ENCODE measurements at regions not wholly inside any gene's neighbourhood (a gene's known extent, or its start where the extent isn't known, plus 50 kb on each side); places are given as distances from the start of the nearest gene placed in this dataset.

GRCh38 chr16:80189476-80190175 lies 351.2 kb upstream of the DYNLRB2 start:
- no peak for DNase-seq (ENCODE audit: low read depth in 2 of 2)

GRCh38 chr16:80176114-80176513 lies 364.7 kb upstream of the DYNLRB2 start:
- no peak for DNase-seq (ENCODE audit: low read depth in 2 of 2)

- no peak for DNase-seq (ENCODE audit: low read depth in 2 of 2)
These were observed 365.8 kb upstream of the DYNLRB2 start for GRCh38 chr16:80175011-80175410.

- DNase-seq (ENCODE audit: low read depth in 2 of 2): no peak
These were observed 366.4 kb upstream of the DYNLRB2 start for GRCh38 chr16:80174416-80174815.

GRCh38 chr16:80171746-80172145 lies 369.0 kb upstream of the DYNLRB2 start:
- DNase-seq (ENCODE audit: low read depth in 2 of 2): no peak

GRCh38 chr16:80171199-80171598 lies 369.6 kb upstream of the DYNLRB2 start:
- no peak for DNase-seq (ENCODE audit: low read depth in 2 of 2)

- DNase-seq (ENCODE audit: low read depth in 2 of 2): no peak
These were observed 373.0 kb upstream of the DYNLRB2 start for GRCh38 chr16:80167657-80168390.

GRCh38 chr16:80166082-80166481 lies 374.7 kb upstream of the DYNLRB2 start:
- no peak for DNase-seq (ENCODE audit: low read depth in 2 of 2)

- DNase-seq (ENCODE audit: low read depth in 2 of 2): no peak
These were observed 375.7 kb upstream of the DYNLRB2 start for GRCh38 chr16:80164966-80165550.

GRCh38 chr16:80163339-80163738 lies 377.5 kb upstream of the DYNLRB2 start:
- no peak for DNase-seq (ENCODE audit: low read depth in 2 of 2)

- DNase-seq (ENCODE audit: low read depth in 2 of 2): no peak
These were observed 378.7 kb upstream of the DYNLRB2 start for GRCh38 chr16:80161799-80162739.

GRCh38 chr16:80158766-80159165 lies 382.0 kb upstream of the DYNLRB2 start:
- no peak for DNase-seq (ENCODE audit: low read depth in 2 of 2)

GRCh38 chr16:80151722-80152111 lies 389.1 kb upstream of the DYNLRB2 start:
- no peak for DNase-seq (ENCODE audit: low read depth in 2 of 2)

- DNase-seq (ENCODE audit: low read depth in 2 of 2): no peak
These were observed 389.6 kb upstream of the DYNLRB2 start for GRCh38 chr16:80150978-80151721.

- DNase-seq (ENCODE audit: low read depth in 2 of 2): no peak
These were observed 392.0 kb upstream of the DYNLRB2 start for GRCh38 chr16:80148826-80149225.

GRCh38 chr16:80147026-80147655 lies 393.7 kb upstream of the DYNLRB2 start:
- DNase-seq (ENCODE audit: low read depth in 2 of 2): no peak

- DNase-seq (ENCODE audit: low read depth in 2 of 2): no peak
These were observed 396.6 kb upstream of the DYNLRB2 start for GRCh38 chr16:80144191-80144590.

GRCh38 chr16:80142940-80143339 lies 397.9 kb upstream of the DYNLRB2 start:
- no peak for DNase-seq (ENCODE audit: low read depth in 2 of 2)

GRCh38 chr16:80142281-80142680 lies 398.5 kb upstream of the DYNLRB2 start:
- no peak for DNase-seq (ENCODE audit: low read depth in 2 of 2)

- no peak for DNase-seq (ENCODE audit: low read depth in 2 of 2)
These were observed 411.0 kb upstream of the DYNLRB2 start for GRCh38 chr16:80129791-80130190.

- no peak for DNase-seq (ENCODE audit: low read depth in 2 of 2)
These were observed 415.1 kb upstream of the DYNLRB2 start for GRCh38 chr16:80125677-80126076.
